ENCODE measurements at regions not wholly inside any gene's neighbourhood (a gene's known extent, or its start where the extent isn't known, plus 50 kb on each side); places are given as distances from the start of the nearest gene placed in this dataset.

DNA sequence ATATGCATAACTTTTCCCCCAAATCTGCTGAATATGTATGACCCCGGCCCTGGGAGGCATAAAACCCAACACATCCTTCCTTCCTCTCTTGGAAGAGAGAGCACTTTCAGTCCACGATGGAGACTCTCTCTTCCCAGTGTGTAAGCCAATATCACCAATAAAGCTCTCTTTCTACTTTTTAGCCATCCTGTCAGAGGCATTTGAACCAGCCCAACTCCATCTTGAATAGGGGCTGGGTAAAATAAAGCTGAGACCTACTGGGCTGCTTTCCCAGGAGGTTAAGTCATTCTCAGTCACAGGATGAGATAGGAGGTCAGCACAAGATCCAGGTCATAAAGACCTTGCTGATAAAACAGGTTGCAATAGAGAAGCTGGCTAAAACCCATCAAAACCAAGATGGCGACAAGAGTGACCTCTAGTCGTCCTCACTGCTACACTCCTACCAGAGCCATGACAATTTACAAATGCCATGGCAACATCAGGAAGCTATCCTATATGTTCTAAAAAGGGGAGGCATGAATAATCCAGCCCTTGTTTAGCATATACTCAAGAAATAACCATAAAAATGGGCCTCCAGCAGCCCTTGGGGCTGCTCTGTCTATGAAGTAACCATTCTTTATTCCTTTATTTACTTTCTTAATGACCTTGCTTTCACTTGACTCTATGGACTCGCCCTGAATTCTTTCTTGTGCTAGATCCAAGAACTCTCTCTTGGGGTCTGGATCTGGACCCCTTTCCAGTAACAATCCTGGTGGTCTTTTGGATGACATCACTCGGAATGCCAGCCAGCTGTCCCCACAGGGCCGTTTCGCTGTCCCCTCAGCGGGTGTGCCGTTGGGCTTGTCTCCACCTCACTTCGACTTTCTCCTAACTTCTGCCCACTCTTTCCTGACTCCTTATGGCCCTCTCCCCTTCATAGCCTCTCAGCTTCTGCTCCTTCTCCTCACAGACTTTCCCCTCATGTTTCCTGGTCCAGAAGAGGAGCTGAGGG, 53.4 kb upstream of the NKD1 start:
- H3K79me2 ChIP-seq (ENCODE audit: low read length): no peaks in the 10 kb centered on the region
- H3K27me3 ChIP-seq (ENCODE audit: low read length): no peaks in the 10 kb centered on the region
- ATAC-seq (no peak), DNase-seq (no peak)
- H3K4me3 ChIP-seq (ENCODE audit: low read length): no peak overlapping the region
- no peaks in the 10 kb centered on the region for H3F3A ChIP-seq (ENCODE audit: low read length, unreplicated experiment)
- BruUV-seq (replicated peaks): no TSS peak
- H3K9me3 ChIP-seq (ENCODE audit: low read length): no peaks in the 10 kb centered on the region
- no peaks in the 10 kb centered on the region for H4K20me1 ChIP-seq (ENCODE audit: low read length)
- ChIA-PET CTCF (no interaction called here), POLR2A (ENCODE audit: unreplicated experiment) (no interaction called here)
- H3K4me1 ChIP-seq (ENCODE audit: insufficient read depth, low read length): no peaks in the 10 kb centered on the region
- no peak overlapping the region for H3K27ac ChIP-seq (ENCODE audit: low read length)
- H3K9me2 ChIP-seq (replicated peaks; ENCODE audit: low read length): no peaks in the 10 kb centered on the region
- H2AFZ ChIP-seq (ENCODE audit: low read length): no peak overlapping the region
- intact Hi-C loops (cut with micrococcal nuclease): no loop called here
- H3K36me3 ChIP-seq (ENCODE audit: low read depth, low read length): no peaks in the 10 kb centered on the region
- no peak overlapping the region for H3K9ac ChIP-seq (ENCODE audit: low read length)
- TF ChIP-seq, protein P1, sequence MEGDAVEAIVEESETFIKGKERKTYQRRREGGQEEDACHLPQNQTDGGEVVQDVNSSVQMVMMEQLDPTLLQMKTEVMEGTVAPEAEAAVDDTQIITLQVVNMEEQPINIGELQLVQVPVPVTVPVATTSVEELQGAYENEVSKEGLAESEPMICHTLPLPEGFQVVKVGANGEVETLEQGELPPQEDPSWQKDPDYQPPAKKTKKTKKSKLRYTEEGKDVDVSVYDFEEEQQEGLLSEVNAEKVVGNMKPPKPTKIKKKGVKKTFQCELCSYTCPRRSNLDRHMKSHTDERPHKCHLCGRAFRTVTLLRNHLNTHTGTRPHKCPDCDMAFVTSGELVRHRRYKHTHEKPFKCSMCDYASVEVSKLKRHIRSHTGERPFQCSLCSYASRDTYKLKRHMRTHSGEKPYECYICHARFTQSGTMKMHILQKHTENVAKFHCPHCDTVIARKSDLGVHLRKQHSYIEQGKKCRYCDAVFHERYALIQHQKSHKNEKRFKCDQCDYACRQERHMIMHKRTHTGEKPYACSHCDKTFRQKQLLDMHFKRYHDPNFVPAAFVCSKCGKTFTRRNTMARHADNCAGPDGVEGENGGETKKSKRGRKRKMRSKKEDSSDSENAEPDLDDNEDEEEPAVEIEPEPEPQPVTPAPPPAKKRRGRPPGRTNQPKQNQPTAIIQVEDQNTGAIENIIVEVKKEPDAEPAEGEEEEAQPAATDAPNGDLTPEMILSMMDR (conservative IDR thresholded peaks at IDR 0.05; ENCODE audit: low read depth, low read length): no peak
- TF ChIP-seq EZH2 (IDR thresholded peaks at IDR 0.05; ENCODE audit: low read length, unreplicated experiment) (no peak), EZH2phosphoT487 (IDR thresholded peaks at IDR 0.05; ENCODE audit: borderline replicate concordance, low read length) (no peak)
- H3K4me2 ChIP-seq (ENCODE audit: low read length): no peak overlapping the region

DNA sequence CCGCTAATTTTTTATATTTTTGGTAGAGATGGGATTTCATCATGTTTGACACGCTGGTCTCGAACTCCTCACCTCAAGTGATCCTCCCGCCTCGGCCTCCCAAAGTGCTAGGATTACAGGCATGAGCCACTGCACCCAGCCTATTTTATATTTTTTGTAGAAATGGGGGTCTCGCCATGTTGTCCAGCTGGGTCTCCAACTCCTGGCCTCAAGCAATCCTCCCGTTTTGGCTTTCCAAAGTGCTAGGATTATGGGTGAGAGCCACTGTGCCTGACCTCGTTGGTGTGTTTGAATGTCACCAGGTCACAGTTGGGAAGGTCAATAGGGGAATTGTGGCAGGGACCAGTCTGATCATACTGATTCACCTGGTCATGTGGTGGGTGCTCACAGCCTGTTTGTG, 56.7 kb upstream of the NKD1 start:
- H3K9ac ChIP-seq (ENCODE audit: low read length): no peak overlapping the region
- ChIA-PET POLR2A (ENCODE audit: unreplicated experiment) (no interaction called here), CTCF (no interaction called here)
- H3K9me2 ChIP-seq (replicated peaks; ENCODE audit: low read length): no peaks in the 10 kb centered on the region
- no peak overlapping the region for H3K4me3 ChIP-seq (ENCODE audit: low read length)
- DNase-seq (no peak), ATAC-seq (no peak)
- H3K9me3 ChIP-seq (ENCODE audit: low read length): no peaks in the 10 kb centered on the region
- no peak overlapping the region for H2AFZ ChIP-seq (ENCODE audit: low read length)
- no peaks in the 10 kb centered on the region for H3K4me1 ChIP-seq (ENCODE audit: insufficient read depth, low read length)
- H3K36me3 ChIP-seq (ENCODE audit: low read depth, low read length): no peaks in the 10 kb centered on the region
- intact Hi-C loops (cut with micrococcal nuclease): no loop called here
- no peak overlapping the region for H3K27ac ChIP-seq (ENCODE audit: low read length)
- BruUV-seq (replicated peaks): no TSS peak
- no peaks in the 10 kb centered on the region for H4K20me1 ChIP-seq (ENCODE audit: low read length)
- TF ChIP-seq EZH2phosphoT487 (IDR thresholded peaks at IDR 0.05; ENCODE audit: borderline replicate concordance, low read length): no peak
- TF ChIP-seq, protein P1 (conservative IDR thresholded peaks at IDR 0.05; ENCODE audit: low read depth, low read length): no peak
- no peak for TF ChIP-seq EZH2 (IDR thresholded peaks at IDR 0.05; ENCODE audit: low read length, unreplicated experiment)
- H3F3A ChIP-seq (ENCODE audit: low read length, unreplicated experiment): no peaks in the 10 kb centered on the region
- H3K79me2 ChIP-seq (ENCODE audit: low read length): no peaks in the 10 kb centered on the region
- no peak overlapping the region for H3K4me2 ChIP-seq (ENCODE audit: low read length)
- no peaks in the 10 kb centered on the region; the same call in 1 of the 2 replicates for H3K27me3 ChIP-seq (ENCODE audit: low read length)

DNA sequence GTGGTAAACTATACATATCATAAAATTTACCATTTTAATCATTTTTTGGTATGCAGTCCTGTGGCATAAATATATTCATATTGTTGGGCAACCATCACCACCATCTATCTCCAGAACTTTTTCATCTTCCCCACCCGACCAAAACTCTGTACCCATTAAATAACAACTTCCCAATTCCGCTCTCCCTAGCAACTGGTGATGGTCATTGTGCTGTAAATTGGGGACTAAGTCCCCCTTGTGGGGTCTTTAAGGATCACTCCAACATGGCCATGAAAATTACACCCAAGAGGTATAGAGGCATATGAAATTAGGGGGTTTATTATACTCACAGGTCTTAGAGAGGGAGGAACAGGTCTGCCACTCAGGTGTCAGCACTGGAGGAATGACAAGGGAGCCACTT, 57.4 kb upstream of the NKD1 start:
- no TSS peak for BruUV-seq (replicated peaks)
- no peaks in the 10 kb centered on the region; the same call in 1 of the 2 replicates for H3K27me3 ChIP-seq (ENCODE audit: low read length)
- intact Hi-C loops (cut with micrococcal nuclease): no loop called here
- H3K79me2 ChIP-seq (ENCODE audit: low read length): no peaks in the 10 kb centered on the region
- no peak overlapping the region for H3K4me2 ChIP-seq (ENCODE audit: low read length)
- H4K20me1 ChIP-seq (ENCODE audit: low read length): no peaks in the 10 kb centered on the region
- H3K36me3 ChIP-seq (ENCODE audit: low read depth, low read length): no peaks in the 10 kb centered on the region
- TF ChIP-seq, protein P1 (conservative IDR thresholded peaks at IDR 0.05; ENCODE audit: low read depth, low read length): no peak
- no peak for TF ChIP-seq EZH2phosphoT487 (IDR thresholded peaks at IDR 0.05; ENCODE audit: borderline replicate concordance, low read length)
- H3K4me1 ChIP-seq (ENCODE audit: insufficient read depth, low read length): no peaks in the 10 kb centered on the region
- CTCF ChIA-PET: no interaction called here
- POLR2A ChIA-PET (ENCODE audit: unreplicated experiment): no interaction called here
- H3K9me3 ChIP-seq (ENCODE audit: low read length): no peaks in the 10 kb centered on the region
- H3K27ac ChIP-seq (ENCODE audit: low read length): no peak overlapping the region
- H3K4me3 ChIP-seq (ENCODE audit: low read length): no peak overlapping the region
- no peak overlapping the region for H2AFZ ChIP-seq (ENCODE audit: low read length)
- no peaks in the 10 kb centered on the region for H3F3A ChIP-seq (ENCODE audit: low read length, unreplicated experiment)
- no peak for ATAC-seq
- no peak overlapping the region for H3K9ac ChIP-seq (ENCODE audit: low read length)
- no peak for DNase-seq
- H3K9me2 ChIP-seq (replicated peaks; ENCODE audit: low read length): no peaks in the 10 kb centered on the region
